HCT116 (cell line): ENCODE measurements at regions not wholly inside any gene's neighbourhood (a gene's known extent, or its start where the extent isn't known, plus 50 kb on each side); places are given as distances from the start of the nearest gene placed in this dataset.

ENCODE experiments used
- EZH2 ChIP-seq: fragments of 200-600 bp; sonication (generic); IDR thresholded peaks from 2 replicates; pipeline ENCODE4 v1.6.1; 2017; ENCODE audit warnings: antibody characterized with exemption, mixed run types
- TF ChIP-seq, protein P1 (sequence below), 3 experiments: fragments of 200-600 bp in 1 of 3; sonication (generic) in 1 of 3; IDR thresholded peaks in 2 of 3; conservative IDR thresholded peaks in 1 of 3; 2 replicates each; pipeline ENCODE4 v1.5.1; 2012 to 2017; ENCODE audit warnings: low read depth in 2 of 3, low read length in 2 of 3, antibody characterized with exemption in 1 of 3, borderline replicate concordance in 1 of 3, control low read depth in 1 of 3, mild to moderate bottlenecking in 1 of 3, mixed read lengths in 1 of 3, mixed run types in 1 of 3, moderate library complexity in 1 of 3; ENCODE audit not compliant: insufficient read depth in 1 of 3

DNA sequence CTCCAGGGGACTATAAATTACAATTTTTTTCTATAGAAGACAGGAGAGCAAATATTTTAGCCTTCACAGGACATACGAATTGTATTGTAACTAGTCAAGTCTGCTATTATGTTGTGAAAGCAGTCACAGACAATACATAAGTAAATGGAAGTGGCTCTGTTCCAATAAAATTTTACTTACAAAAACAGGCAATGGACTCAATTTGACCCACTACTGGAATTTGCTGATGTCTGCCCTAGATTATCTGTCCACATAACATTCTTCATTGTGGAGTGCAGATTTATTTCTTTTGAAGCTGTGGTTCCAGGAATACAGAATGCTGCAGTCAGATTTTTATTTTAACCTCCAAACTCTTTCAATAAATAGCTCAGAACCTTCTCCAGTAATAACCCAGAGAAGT, 330.3 kb downstream of the PPP4R3C start:
- TF ChIP-seq, protein P1, sequence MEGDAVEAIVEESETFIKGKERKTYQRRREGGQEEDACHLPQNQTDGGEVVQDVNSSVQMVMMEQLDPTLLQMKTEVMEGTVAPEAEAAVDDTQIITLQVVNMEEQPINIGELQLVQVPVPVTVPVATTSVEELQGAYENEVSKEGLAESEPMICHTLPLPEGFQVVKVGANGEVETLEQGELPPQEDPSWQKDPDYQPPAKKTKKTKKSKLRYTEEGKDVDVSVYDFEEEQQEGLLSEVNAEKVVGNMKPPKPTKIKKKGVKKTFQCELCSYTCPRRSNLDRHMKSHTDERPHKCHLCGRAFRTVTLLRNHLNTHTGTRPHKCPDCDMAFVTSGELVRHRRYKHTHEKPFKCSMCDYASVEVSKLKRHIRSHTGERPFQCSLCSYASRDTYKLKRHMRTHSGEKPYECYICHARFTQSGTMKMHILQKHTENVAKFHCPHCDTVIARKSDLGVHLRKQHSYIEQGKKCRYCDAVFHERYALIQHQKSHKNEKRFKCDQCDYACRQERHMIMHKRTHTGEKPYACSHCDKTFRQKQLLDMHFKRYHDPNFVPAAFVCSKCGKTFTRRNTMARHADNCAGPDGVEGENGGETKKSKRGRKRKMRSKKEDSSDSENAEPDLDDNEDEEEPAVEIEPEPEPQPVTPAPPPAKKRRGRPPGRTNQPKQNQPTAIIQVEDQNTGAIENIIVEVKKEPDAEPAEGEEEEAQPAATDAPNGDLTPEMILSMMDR (IDR thresholded peaks at IDR 0.05 in 2 of 3, conservative IDR thresholded peaks at IDR 0.05 in 1 of 3; ENCODE audit: borderline replicate concordance in 1 of 3, insufficient read depth in 1 of 3, low read depth in 2 of 3, low read length in 2 of 3): no peak
- TF ChIP-seq EZH2: no peak
